Transverse colon (tissue), 4 donors: ENCODE measurements at regions not wholly inside any gene's neighbourhood (a gene's known extent, or its start where the extent isn't known, plus 50 kb on each side); places are given as distances from the start of the nearest gene placed in this dataset.

ENCODE experiments used
- DNase-seq: peaks from one replicate; pipeline ENCODE4 v3.0.0-alpha.2; 2019
- H3K27ac ChIP-seq, 4 donors: fragments of 200-600 bp; sonication (generic); 2 replicates each; pipeline ENCODE4 v1.5.1; 2016 to 2018; ENCODE audit warnings: inconsistent platforms in 4 of 4
- H3K27me3 ChIP-seq: fragments of 200-600 bp; sonication (generic); 2 replicates; pipeline ENCODE4 v1.5.1; 2017; ENCODE audit warnings: inconsistent platforms
- H3K36me3 ChIP-seq, 4 donors: fragments of 200-600 bp; sonication (generic); 2 replicates each; pipeline ENCODE4 v1.5.1; 2017 to 2019; ENCODE audit warnings: inconsistent platforms in 4 of 4
- H3K4me1 ChIP-seq, 4 donors: fragments of 200-600 bp; sonication (generic); 2 replicates each; pipeline ENCODE4 v1.5.1; 2017 to 2020; ENCODE audit warnings: inconsistent platforms in 4 of 4
- H3K4me3 ChIP-seq, 4 donors: fragments of 200-600 bp; sonication (generic); 1 replicate in 1 of 4; 2 replicates in 3 of 4; pipeline versions ENCODE4 v1.5.1 to v1.6.1; 2017 to 2019; ENCODE audit warnings: inconsistent platforms in 4 of 4
- H3K9me3 ChIP-seq, 2 donors: fragments of 200-600 bp; sonication (generic); 2 replicates each; pipeline ENCODE4 v1.5.1; 2017 to 2019; ENCODE audit warnings: inconsistent platforms in 2 of 2
- CTCF ChIP-seq, 5 experiments: fragments of 200-600 bp in 3 of 5; fragments of 450-650 bp in 2 of 5; sonication (generic) in 3 of 5; IDR thresholded peaks; 1 replicate in 2 of 5; 2 replicates in 3 of 5; pipeline ENCODE4 v1.5.1; 2016 to 2017; ENCODE audit warnings: antibody characterized with exemption in 5 of 5, inconsistent platforms in 3 of 5, mild to moderate bottlenecking in 2 of 5, moderate library complexity in 1 of 5
- EP300 ChIP-seq: sonication (generic); formaldehyde crosslinking; IDR thresholded peaks from one replicate; pipeline ENCODE4 v1.6.1; 2017; ENCODE audit warnings: antibody characterized with exemption, low read depth
- POLR2A ChIP-seq: fragments of 450-650 bp; IDR thresholded peaks from one replicate; pipeline ENCODE4 v1.6.1; 2016; ENCODE audit warnings: antibody characterized with exemption, mild to moderate bottlenecking, moderate library complexity
- POLR2AphosphoS5 ChIP-seq, 3 donors: sonication (generic); formaldehyde crosslinking; IDR thresholded peaks; one replicate each; pipeline ENCODE4 v1.6.1; 2016; ENCODE audit warnings: antibody characterized with exemption in 3 of 3
- WGBS, 2 donors: methylation state at CpG; one replicate each; pipeline ENCODE4 v1.1.5; 2018; ENCODE audit warnings: low coverage in 1 of 2; 5-methylcytosine and 5-hydroxymethylcytosine counted together
- in situ Hi-C, 4 donors: fragments of 200-750 bp; cut with MboI; loops; one replicate each; pipeline versions ENCODE4 v1.15.0 to v1.15.1; 2017; ENCODE audit warnings: low sequenced_read_pairs in 3 of 4, low pct_ligation_motif_present in 1 of 4, low pct_unique_long_range_greater_than_20kb in 1 of 4
- intact Hi-C: fragments of 100-400 bp; cut with DNase I; formaldehyde crosslinking; loops from one replicate; pipeline ENCODE4 v1.15.1; 2023; ENCODE audit warnings: low total_unique reads

- H3K27ac ChIP-seq = no peak overlapping the region
- TF ChIP-seq POLR2AphosphoS5 (IDR thresholded peaks at IDR 0.05) (no peak), EP300 (no peak), POLR2A (no peak), CTCF (IDR thresholded peaks at IDR 0.05) (no peak)
- in situ Hi-C loops (no loop called here), intact Hi-C loops (no loop called here)
- H3K4me3 ChIP-seq = no peak overlapping the region
- no peaks in the 10 kb centered on the region for H3K27me3 ChIP-seq
- H3K36me3 ChIP-seq = no peaks in the 10 kb centered on the region
- no peaks in the 10 kb centered on the region for H3K4me1 ChIP-seq
- H3K9me3 ChIP-seq = no peaks in the 10 kb centered on the region
- DNase-seq = no peak
- WGBS, 2 donors = 88 to 95% methylated on average over 4 of the region's 4 CpGs
Observed at GRCh38 chr7:131197920-131198615, 129.6 kb upstream of the MKLN1 start.

DNA sequence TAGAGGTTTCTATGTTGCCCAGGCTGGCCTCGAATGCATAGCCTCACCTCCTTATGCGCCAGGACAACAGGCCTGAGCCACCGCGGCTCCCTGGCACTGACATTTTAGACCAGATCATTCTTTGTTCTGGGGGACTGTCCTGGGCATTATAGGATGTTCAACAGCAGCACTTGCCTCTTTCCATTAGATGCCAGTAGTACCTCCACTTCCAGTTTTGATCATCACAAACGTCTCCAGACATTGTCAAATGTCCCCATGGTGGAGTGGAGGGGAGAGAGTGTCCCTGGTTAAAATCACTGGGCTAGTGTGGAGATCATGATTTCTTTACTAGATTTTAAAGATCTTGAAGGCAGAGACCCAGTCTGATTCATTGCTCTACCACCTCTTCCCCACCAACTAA, 125.2 kb upstream of the MKLN1 start:
- no peak for TF ChIP-seq EP300
- no peak for TF ChIP-seq POLR2AphosphoS5 (IDR thresholded peaks at IDR 0.05)
- TF ChIP-seq CTCF (IDR thresholded peaks at IDR 0.05) = no peak
- no peak for TF ChIP-seq POLR2A
- Histone ChIP-seq H3K4me3 (no peak overlapping the region), H3K36me3 (no peaks in the 10 kb centered on the region), H3K4me1 (no peaks in the 10 kb centered on the region), H3K27ac (peak overlapping the region in 1 of 4 donors; percentile 18), H3K27me3 (no peaks in the 10 kb centered on the region), H3K9me3 (no peaks in the 10 kb centered on the region)
- intact Hi-C loops = no loop called here
- in situ Hi-C loops = no loop called here
- WGBS, 2 donors = 89% methylated on average over 5 of the region's 5 CpGs; no CpG with 5 or more reads in 1 of the 2 donors
- no peak for DNase-seq

DNA sequence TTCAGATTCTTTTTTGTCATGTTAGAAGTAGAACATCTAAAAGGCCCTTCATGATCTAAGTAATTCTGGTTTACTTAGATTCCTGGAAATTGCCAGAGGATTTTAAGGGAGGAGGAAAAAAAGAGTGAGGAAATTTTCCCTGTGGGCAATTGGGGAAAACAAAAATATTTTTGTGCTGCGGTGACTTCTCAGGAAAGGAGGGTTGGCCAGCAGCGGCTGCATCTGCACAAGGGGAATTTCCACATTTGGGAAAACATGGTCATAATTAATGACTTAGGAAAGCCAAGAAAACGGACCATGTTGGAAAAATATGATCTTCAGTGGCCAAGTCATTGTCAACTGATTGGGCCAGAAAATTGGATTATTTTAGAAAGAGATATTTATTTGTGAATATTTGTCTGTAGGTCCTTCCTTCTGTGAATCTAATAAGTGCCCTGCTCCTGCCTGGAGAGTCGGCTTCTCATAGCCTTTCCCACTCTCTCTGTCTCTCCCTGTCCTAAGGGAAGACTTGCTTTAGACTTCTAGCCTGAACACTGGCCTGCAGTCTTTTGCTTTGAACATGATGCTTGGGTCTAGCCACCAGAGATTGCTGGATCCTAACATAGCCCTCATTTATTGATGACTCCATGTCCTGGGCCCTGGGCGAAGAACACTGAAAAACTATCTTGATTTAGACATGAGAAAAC, 124.2 kb upstream of the MKLN1 start:
- H3K36me3 ChIP-seq = no peaks in the 10 kb centered on the region
- H3K9me3 ChIP-seq = no peaks in the 10 kb centered on the region
- in situ Hi-C loops (no loop called here), intact Hi-C loops (no loop called here)
- H3K27me3 ChIP-seq = no peaks in the 10 kb centered on the region
- no peaks in the 10 kb centered on the region for H3K4me1 ChIP-seq
- 71 to 78% methylated on average over 4 to 5 of the region's 5 CpGs for WGBS, 2 donors
- H3K4me3 ChIP-seq = no peak overlapping the region
- no peak for DNase-seq
- TF ChIP-seq EP300 (no peak), POLR2AphosphoS5 (IDR thresholded peaks at IDR 0.05) (no peak), POLR2A (no peak), CTCF (IDR thresholded peaks at IDR 0.05) (no peak)
- H3K27ac ChIP-seq = peak overlapping the region in 2 of 4 donors; percentile 4 to 18

GRCh38 chr7:131208777-131209176, 118.9 kb upstream of the MKLN1 start:
- H3K27me3 ChIP-seq = no peaks in the 10 kb centered on the region
- H3K4me3 ChIP-seq = no peak overlapping the region
- no peaks in the 10 kb centered on the region for H3K4me1 ChIP-seq
- H3K27ac ChIP-seq = no peak overlapping the region
- no peak for DNase-seq
- H3K36me3 ChIP-seq = no peaks in the 10 kb centered on the region
- TF ChIP-seq EP300 = no peak
- no peak for TF ChIP-seq POLR2AphosphoS5 (IDR thresholded peaks at IDR 0.05)
- 77 to 81% methylated on average over 3 of the region's 3 CpGs for WGBS, 2 donors
- in situ Hi-C loops (no loop called here), intact Hi-C loops (no loop called here)
- no peaks in the 10 kb centered on the region for H3K9me3 ChIP-seq
